GM21423 (cell line): ENCODE measurements at regions not wholly inside any gene's neighbourhood (a gene's known extent, or its start where the extent isn't known, plus 50 kb on each side); places are given as distances from the start of the nearest gene placed in this dataset.

Experiments
- ATAC-seq: cut with Tn5 transposase; IDR thresholded peaks from one replicate; pipeline ENCODE4 v1.9.1; 2021; ENCODE audit warnings: mild to moderate bottlenecking, moderate library complexity; ENCODE audit not compliant: unreplicated experiment

GRCh38 chr4:156021298-156021697 is 67.6 kb upstream of the CTSO start:
- ATAC-seq = no peak

DNA sequence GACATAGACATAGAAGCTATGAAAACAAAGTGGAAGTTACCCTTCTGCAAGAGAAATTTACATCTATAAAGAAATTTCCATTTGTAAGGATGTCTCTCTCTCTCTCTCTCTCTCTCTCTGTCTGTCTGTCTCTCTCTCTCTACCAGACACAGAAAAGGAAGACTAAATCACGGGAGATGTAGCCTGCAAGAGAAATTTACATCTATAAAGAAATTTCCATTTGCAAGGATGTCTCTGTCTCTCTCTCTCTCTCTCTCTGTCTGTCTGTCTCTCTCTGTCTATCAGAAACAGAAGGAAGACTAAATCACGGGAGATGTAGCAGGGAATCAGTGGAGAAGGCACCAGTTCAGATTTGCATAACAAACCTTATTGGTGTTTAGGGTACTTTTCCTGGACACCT is 65.6 kb upstream of the CTSO start:
- no peak for ATAC-seq

DNA sequence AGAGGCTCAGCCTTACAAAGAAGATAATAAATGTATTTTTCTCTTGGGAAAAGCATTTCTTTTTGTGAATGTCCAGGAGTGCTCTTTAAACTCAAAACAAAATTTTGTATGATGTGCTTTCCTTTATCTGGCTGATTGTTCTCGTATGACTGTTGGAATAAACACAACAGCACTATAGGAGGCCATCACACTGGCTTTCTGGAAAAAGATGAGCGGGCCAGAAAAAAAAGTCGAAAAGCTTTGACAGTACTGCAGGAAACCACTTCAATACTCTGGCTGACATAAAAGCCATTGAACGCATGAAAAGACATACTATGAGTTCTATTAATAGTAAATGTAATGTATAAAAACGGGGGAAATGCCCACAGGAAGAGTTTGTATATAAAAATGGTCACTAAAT is 64.7 kb upstream of the CTSO start:
- ATAC-seq = no peak

DNA sequence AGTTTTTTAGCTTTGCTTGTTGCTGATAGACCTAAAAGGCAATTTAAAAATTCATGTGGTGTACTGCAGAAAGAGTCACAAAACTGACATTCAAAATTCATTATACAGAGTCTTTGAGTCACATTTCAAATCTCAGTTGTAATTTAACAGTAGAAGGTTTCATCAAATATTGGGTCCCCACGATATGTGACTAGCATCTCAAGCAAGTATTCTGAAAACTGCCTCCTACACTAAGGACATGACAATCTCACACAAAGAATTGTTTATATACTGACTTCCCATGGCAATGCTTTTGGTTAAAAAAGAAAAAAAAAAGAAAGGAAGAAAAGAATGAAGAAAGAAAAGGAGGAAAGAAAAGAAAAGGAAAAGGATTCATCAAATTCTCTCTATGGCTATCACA is 62.1 kb upstream of the CTSO start:
- ATAC-seq = no peak

DNA sequence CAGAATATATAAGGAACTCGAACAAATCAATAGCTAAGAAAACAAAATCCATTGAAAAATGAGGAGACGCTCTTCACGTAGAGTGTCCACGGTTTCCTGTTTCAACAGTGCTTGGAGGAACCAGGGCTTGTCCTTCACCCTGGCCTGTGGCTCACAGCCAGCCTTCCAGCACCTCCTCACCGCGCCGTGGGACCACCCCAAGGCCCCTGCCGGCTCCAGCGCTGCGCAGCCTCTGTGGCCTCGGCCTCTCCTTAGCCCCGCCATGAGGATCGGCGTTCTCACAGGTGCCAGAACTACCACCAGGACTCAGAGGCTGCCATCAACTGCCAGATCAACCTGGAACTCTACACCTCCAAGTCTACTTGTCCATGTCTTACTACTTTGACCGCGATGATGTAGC is 52.5 kb upstream of the CTSO start:
- no peak for ATAC-seq
